Suprapubic skin (tissue), 4 donors: ENCODE measurements at regions not wholly inside any gene's neighbourhood (a gene's known extent, or its start where the extent isn't known, plus 50 kb on each side); places are given as distances from the start of the nearest gene placed in this dataset.
A peak's percentile ranks its signal among the peaks of the same experiment; 100 is the strongest.

ENCODE experiments used
- POLR2A ChIP-seq, 2 donors: fragments of 450-650 bp; IDR thresholded peaks; one replicate each; pipeline ENCODE4 v1.6.1; 2017; ENCODE audit warnings: antibody characterized with exemption in 2 of 2, mild to moderate bottlenecking in 2 of 2, moderate library complexity in 2 of 2
- POLR2AphosphoS5 ChIP-seq, 3 donors: sonication (generic); formaldehyde crosslinking; IDR thresholded peaks; one replicate each; pipeline ENCODE4 v1.6.1; 2017; ENCODE audit warnings: antibody characterized with exemption in 3 of 3
- TF ChIP-seq, protein P1 (sequence below), 2 donors: fragments of 200-600 bp in 1 of 2; fragments of 450-650 bp in 1 of 2; sonication (generic) in 1 of 2; IDR thresholded peaks; one replicate each; pipeline ENCODE4 v1.5.1; 2016 to 2019; ENCODE audit warnings: antibody characterized with exemption in 2 of 2, mild to moderate bottlenecking in 1 of 2, moderate library complexity in 1 of 2

DNA sequence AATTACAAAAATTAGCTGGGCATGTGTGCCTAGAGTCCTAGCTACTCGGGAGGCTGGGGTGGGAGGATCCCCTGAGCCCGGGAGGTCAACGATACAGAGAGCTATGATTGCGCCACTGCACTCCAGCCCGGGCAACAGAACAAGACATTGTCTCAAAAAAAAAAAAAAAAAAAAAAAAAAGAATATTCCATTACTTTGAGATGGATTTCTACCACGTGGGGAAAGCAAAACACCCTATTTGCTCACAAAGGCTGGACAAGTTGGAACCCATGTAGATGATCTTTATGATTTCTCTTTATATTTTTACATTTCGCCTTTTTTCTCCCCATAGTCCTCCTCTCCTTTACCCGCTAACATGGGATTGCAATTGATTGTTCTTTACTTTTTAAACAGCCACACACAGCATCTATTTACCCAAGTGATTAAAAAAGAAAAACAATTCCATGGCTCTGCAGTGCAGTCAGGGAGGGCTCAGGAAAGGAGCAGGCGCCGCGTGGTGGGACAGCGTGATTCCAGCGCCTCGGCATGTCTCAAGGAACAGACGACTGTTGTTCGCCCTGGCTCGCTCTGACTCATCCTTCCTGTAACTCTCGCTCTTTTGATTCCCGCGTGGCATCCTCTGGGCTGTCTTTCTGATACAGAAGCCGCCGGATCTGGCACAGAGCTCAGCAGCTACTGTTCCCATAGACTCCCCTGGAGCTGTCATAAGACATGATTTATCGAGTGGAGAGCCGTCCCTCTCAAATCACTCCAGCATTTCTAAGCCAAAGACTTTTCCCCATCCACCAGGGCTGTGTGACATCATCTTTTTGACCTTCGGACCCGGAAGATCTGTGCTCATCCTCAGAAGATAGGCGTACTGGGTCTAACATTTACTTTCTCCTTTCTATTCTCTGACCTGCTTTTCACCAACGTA lies 230.4 kb upstream of the AGAP1 start:
- TF ChIP-seq, protein P1, sequence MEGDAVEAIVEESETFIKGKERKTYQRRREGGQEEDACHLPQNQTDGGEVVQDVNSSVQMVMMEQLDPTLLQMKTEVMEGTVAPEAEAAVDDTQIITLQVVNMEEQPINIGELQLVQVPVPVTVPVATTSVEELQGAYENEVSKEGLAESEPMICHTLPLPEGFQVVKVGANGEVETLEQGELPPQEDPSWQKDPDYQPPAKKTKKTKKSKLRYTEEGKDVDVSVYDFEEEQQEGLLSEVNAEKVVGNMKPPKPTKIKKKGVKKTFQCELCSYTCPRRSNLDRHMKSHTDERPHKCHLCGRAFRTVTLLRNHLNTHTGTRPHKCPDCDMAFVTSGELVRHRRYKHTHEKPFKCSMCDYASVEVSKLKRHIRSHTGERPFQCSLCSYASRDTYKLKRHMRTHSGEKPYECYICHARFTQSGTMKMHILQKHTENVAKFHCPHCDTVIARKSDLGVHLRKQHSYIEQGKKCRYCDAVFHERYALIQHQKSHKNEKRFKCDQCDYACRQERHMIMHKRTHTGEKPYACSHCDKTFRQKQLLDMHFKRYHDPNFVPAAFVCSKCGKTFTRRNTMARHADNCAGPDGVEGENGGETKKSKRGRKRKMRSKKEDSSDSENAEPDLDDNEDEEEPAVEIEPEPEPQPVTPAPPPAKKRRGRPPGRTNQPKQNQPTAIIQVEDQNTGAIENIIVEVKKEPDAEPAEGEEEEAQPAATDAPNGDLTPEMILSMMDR (IDR thresholded peaks at IDR 0.05) = no peak
- TF ChIP-seq POLR2A (IDR thresholded peaks at IDR 0.05) (no peak), POLR2AphosphoS5 (IDR thresholded peaks at IDR 0.05) (peak in 1 of 3 donors; percentile 25)
